ENCODE measurements at regions not wholly inside any gene's neighbourhood (a gene's known extent, or its start where the extent isn't known, plus 50 kb on each side); places are given as distances from the start of the nearest gene placed in this dataset.

DNA sequence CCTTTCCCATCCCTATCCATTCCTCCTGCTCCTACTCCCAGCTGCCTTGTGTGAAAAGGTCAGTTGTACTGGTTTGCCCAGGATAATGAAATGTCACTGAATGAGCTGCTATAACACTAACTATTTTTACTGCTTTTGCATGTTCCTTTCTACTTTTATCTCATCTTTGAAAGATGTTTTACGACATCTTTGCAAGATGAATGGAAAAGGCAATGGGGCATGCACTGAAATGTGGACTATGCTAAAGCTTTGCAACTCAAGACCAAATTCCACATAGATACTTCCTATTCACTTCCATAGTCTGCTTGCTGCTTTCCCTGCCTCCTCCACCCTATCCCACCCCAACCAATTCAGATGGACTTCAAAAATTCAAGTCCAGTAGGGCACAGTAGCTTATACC, 111.3 kb downstream of the SETD4 start:
- Mint-ChIP-seq H3K9me3 (no peaks in the 10 kb centered on the region), H3K36me3 (ENCODE audit: low read depth) (no peaks in the 10 kb centered on the region), H3K27ac (no peak overlapping the region), H3K4me3 (no peak overlapping the region), H3K4me1 (ENCODE audit: low read depth) (no peaks in the 10 kb centered on the region), H3K27me3 (no peaks in the 10 kb centered on the region)
- intact Hi-C loops (cut with micrococcal nuclease), result loop anchor here (10.0 kb wide), 1 partner anchor 76 kb away; no protein-coding TSS in a partner anchor
- ATAC-seq, result no peak
- DNase-seq, result no peak
- TF ChIP-seq, protein P1, sequence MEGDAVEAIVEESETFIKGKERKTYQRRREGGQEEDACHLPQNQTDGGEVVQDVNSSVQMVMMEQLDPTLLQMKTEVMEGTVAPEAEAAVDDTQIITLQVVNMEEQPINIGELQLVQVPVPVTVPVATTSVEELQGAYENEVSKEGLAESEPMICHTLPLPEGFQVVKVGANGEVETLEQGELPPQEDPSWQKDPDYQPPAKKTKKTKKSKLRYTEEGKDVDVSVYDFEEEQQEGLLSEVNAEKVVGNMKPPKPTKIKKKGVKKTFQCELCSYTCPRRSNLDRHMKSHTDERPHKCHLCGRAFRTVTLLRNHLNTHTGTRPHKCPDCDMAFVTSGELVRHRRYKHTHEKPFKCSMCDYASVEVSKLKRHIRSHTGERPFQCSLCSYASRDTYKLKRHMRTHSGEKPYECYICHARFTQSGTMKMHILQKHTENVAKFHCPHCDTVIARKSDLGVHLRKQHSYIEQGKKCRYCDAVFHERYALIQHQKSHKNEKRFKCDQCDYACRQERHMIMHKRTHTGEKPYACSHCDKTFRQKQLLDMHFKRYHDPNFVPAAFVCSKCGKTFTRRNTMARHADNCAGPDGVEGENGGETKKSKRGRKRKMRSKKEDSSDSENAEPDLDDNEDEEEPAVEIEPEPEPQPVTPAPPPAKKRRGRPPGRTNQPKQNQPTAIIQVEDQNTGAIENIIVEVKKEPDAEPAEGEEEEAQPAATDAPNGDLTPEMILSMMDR (IDR thresholded peaks at IDR 0.05), result no peak
- POLR2A ChIA-PET, result no interaction called here
- CTCF ChIA-PET, result interaction anchor here (2.1 kb wide), 1 partner anchor 9 kb away, joined by 4 read pairs; no protein-coding TSS in a partner anchor

DNA sequence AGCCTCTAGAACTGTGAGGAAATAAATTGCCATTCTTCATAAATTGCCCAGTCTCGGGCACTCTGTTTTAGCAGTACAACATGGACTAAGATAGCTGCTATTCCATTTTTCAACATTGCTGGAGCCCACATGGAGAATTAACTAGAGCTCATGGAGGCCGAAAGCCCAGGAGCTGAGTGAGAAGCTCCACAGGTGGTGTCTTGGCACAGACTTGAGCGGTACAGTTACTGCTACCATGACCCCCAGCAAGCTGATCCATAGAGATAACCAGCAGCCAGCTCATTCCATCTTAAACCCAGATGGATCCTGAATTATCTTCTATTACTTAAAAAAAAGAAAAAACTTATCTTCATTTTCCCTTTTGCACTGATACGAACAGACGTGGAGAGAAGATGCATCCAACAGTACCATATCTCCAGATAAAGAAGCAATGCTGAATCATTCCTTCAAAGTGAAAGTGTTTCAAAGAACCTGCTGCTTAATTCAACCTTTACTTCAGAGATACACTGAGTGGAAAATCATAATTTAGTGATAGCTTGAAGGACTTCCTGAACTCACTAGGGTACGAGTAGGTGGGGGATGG, 115.1 kb downstream of the SETD4 start:
- no peak for ATAC-seq
- intact Hi-C loops (cut with micrococcal nuclease), result loop anchor here (10.0 kb wide), 1 partner anchor 80 kb away; no protein-coding TSS in a partner anchor

DNA sequence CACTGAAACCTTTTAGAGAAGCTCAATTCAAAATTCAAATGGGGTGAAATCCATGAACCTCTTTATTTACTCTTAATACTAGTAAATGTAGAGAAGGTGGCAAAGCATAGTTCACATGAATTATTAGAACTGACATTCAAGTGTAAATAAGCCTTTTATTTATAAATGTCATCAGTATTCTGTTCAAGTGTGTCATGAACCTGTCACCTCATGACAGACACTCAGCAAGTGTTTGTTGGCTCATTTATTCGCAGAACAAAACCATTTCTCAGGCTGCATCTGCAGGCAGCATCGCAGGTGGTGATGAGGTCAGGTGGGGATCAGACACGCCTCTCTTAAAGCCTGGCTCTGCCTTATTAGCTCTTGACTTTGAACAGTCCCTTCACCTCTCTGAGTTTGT, 116.6 kb downstream of the SETD4 start:
- ChIA-PET POLR2A (no interaction called here), CTCF (no interaction called here)
- intact Hi-C loops (cut with micrococcal nuclease), result loop anchor here (10.0 kb wide), 1 partner anchor 81 kb away; no protein-coding TSS in a partner anchor
- Mint-ChIP-seq H3K9me3 (no peaks in the 10 kb centered on the region), H3K36me3 (ENCODE audit: low read depth) (no peaks in the 10 kb centered on the region), H3K4me3 (no peak overlapping the region), H3K27me3 (peaks cover 5% of the 10 kb centered on the region), H3K4me1 (ENCODE audit: low read depth) (no peaks in the 10 kb centered on the region), H3K27ac (no peak overlapping the region)
- ATAC-seq (no peak), DNase-seq (no peak)
- TF ChIP-seq, protein P1 (IDR thresholded peaks at IDR 0.05), result no peak

More for the DNA sequence above, 115.1 kb downstream of the SETD4 start:
- Mint-ChIP-seq H3K36me3 (ENCODE audit: low read depth) (no peaks in the 10 kb centered on the region), H3K27me3 (peaks cover 4% of the 10 kb centered on the region), H3K9me3 (no peaks in the 10 kb centered on the region), H3K4me1 (ENCODE audit: low read depth) (no peaks in the 10 kb centered on the region), H3K4me3 (no peak overlapping the region), H3K27ac (no peak overlapping the region)
- POLR2A ChIA-PET, result no interaction called here
- TF ChIP-seq, protein P1 (IDR thresholded peaks at IDR 0.05), result no peak
- DNase-seq, result no peak
- CTCF ChIA-PET, result interaction anchor here (1.0 to 1.7 kb wide), 2 partner anchors 84 to 168 kb away, joined by 3 to 4 read pairs; no protein-coding TSS in a partner anchor

DNA sequence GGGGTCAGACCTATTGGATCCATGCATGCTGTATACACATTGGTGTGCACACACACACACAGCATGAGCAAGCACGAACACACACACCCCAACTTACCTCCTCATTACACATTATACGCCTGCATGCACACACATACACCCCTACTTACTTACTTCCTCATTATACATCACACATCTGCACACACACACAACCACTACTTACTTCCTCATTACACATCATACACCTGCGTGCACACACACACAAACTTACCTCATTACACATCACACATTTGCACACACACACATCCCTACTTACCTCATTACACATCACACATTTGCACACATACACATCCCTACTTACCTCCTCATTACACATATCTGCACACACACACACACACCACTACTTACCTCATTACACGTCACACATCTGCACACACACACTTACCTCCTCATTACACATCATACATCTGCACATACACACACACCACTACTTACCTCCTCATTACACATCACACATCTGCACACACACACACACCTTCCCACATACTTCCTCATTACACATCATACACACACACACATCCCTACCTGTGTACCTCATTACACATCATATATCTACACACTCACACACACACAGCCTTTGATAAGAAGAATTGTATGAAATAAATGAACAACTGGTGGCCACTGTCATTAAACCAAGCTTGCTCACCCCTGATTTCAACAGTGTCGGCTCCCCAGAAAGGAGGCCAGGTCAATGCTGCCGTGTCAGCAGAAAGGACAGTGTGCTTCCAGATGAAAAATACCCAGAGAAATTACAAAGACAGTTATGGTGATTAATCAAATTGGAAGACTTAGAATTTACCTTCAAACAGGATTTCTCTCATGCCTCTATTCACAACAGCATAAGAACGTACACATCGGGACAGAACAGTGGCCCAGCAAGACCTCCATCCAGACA, 117.8 kb downstream of the SETD4 start:
- Mint-ChIP-seq H3K27ac (no peak overlapping the region), H3K4me1 (ENCODE audit: low read depth) (no peaks in the 10 kb centered on the region), H3K4me3 (no peak overlapping the region), H3K9me3 (no peaks in the 10 kb centered on the region), H3K36me3 (ENCODE audit: low read depth) (no peaks in the 10 kb centered on the region), H3K27me3 (peaks cover 7% of the 10 kb centered on the region)
- TF ChIP-seq, protein P1 (IDR thresholded peaks at IDR 0.05), result no peak
- intact Hi-C loops (cut with micrococcal nuclease), result loop anchor here (10.0 kb wide), 1 partner anchor 82 kb away; no protein-coding TSS in a partner anchor
- ATAC-seq (no peak), DNase-seq (no peak)
- ChIA-PET CTCF (no interaction called here), POLR2A (no interaction called here)

Data from activated CD8-positive, alpha-beta T cell treated with anti-CD3 and anti-CD28 coated beads for 36 hours (primary cell).